ENCODE measurements at regions not wholly inside any gene's neighbourhood (a gene's known extent, or its start where the extent isn't known, plus 50 kb on each side); places are given as distances from the start of the nearest gene placed in this dataset.

GRCh38 chr12:4203772-4204376, 69.7 kb upstream of the CCND2 start:
- ATAC-seq (no peak), DNase-seq (no peak)
- Mint-ChIP-seq H3K27me3 (peaks cover 19% of the 10 kb centered on the region), H3K27ac (no peak overlapping the region), H3K9me3 (ENCODE audit: low read depth) (no peaks in the 10 kb centered on the region), H3K4me3 (no peak overlapping the region), H3K36me3 (no peaks in the 10 kb centered on the region), H3K4me1 (peaks cover 10% of the 10 kb centered on the region)
- CTCF ChIA-PET: interaction anchor here (1.6 kb wide), 1 partner anchor 73 kb away, joined by 3 read pairs; no protein-coding TSS in a partner anchor

DNA sequence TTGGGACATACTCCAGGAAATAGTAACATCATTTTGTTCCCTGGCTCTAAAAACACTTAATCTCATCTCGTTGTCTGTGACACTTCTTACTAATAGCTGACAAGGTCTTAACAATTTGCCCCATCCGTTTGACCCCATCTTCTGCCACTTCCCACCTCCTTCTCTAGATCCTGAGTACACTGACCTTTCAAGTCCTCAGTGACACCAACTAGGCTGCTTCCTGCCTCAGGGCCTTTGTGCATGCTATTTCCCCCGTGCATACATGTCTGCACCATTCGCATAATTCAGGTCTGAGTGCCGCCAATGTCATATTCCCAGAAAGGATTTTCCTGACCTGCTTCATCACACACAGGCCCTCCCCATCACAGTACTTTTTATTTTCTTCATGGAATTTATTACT, 70.6 kb upstream of the CCND2 start:
- CTCF ChIA-PET: no interaction called here
- ATAC-seq: no peak
- Mint-ChIP-seq H3K9me3 (ENCODE audit: low read depth) (no peaks in the 10 kb centered on the region), H3K4me3 (no peak overlapping the region), H3K4me1 (peaks cover 11% of the 10 kb centered on the region), H3K36me3 (no peaks in the 10 kb centered on the region), H3K27me3 (peaks cover 19% of the 10 kb centered on the region), H3K27ac (no peak overlapping the region)
- DNase-seq: no peak

GRCh38 chr12:4202487-4202886, 71.1 kb upstream of the CCND2 start:
- H3K4me1 Mint-ChIP-seq: peaks cover 12% of the 10 kb centered on the region
- no peaks in the 10 kb centered on the region for H3K9me3 Mint-ChIP-seq (ENCODE audit: low read depth)
- peaks cover 19% of the 10 kb centered on the region for H3K27me3 Mint-ChIP-seq
- no peak overlapping the region for H3K4me3 Mint-ChIP-seq
- ATAC-seq (no peak), DNase-seq (no peak)
- CTCF ChIA-PET: no interaction called here
- no peak overlapping the region for H3K27ac Mint-ChIP-seq
- H3K36me3 Mint-ChIP-seq: no peaks in the 10 kb centered on the region

DNA sequence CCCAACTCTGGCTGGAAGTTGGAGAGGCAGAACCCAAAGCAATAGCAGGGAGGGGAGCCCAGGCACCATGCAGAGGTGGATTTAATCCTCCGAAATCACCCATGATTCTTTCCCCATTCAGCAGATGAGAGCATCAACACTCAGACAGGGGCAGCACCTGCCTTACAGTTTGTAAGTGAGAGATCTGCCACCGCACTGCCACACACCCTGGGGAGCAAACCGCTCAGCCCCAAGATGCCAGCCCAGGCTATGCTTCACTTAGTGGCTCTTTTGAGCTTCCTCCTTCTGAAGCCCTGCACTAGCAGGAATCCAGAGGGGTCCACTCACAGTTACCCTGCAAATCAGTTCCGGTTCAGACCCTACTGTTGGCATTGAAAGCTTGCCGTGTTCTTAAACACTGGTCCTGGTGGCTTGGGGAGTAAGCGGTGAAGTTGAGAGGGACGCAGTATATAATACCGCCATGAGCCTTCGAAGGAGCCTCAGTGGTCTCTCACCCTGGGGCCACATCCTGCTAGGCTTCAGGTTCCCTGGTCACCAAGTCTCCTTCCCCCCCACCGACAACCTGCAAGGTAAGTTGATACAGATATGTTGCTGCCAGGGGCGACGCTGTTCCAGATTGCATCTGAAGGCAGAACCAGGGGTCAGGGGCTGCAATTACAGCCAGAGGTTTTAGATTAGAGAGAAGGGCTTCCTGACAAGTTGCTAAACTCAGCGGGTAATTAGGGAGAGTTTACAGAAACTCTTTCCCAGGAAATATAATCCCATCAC, 72.0 kb upstream of the CCND2 start:
- CTCF ChIA-PET: no interaction called here
- Mint-ChIP-seq H3K4me3 (no peak overlapping the region), H3K9me3 (ENCODE audit: low read depth) (no peaks in the 10 kb centered on the region)

GRCh38 chr12:4197922-4198763, 75.4 kb upstream of the CCND2 start:
- CTCF ChIA-PET: interaction anchor here (0.6 to 1.1 kb wide), 2 partner anchors 15 to 225 kb away, joined by 3 read pairs; no protein-coding TSS in a partner anchor
- no peaks in the 10 kb centered on the region for H3K36me3 Mint-ChIP-seq
- ATAC-seq (no peak), DNase-seq (no peak)
- peaks cover 9% of the 10 kb centered on the region for H3K4me1 Mint-ChIP-seq
- H3K27ac Mint-ChIP-seq: no peak overlapping the region
- H3K27me3 Mint-ChIP-seq: peaks cover 11% of the 10 kb centered on the region
- H3K4me3 Mint-ChIP-seq: no peak overlapping the region
- no peaks in the 10 kb centered on the region for H3K9me3 Mint-ChIP-seq (ENCODE audit: low read depth)

More for the DNA sequence above, 72.0 kb upstream of the CCND2 start:
- Mint-ChIP-seq H3K4me1 (peaks cover 12% of the 10 kb centered on the region), H3K27me3 (peaks cover 19% of the 10 kb centered on the region), H3K27ac (no peak overlapping the region), H3K36me3 (no peaks in the 10 kb centered on the region)
- ATAC-seq (no peak), DNase-seq (no peak)

DNA sequence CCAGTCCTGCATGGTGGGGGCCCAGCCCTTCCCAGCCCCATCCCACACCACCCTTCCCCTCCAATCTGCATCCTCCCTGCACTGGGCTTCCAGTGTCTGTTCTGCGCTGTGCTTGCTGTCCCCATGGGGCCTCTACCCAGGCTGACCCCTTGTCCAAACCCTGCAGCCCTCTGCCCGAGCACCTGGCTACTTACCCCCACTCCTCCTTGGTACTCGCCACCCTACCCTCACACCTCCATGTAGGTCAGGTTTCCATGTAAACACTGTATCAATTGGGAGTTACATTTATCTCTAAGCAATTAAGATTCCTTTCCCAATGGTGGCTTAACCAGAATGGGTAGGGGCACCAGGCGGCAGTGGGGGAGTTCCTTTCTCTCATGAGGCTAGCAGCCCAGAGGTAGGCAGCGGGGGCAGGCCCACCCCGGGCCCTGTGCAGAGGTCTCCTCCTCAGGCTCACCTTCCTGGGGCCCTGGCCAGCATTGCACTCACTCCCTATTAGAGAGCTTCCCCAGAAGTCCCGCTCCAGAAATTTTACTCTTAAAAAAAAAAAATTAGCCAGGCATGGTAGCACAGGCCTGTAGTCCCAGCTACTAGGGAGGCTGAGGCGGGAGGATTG, 76.6 kb upstream of the CCND2 start:
- H3K9me3 Mint-ChIP-seq (ENCODE audit: low read depth): no peaks in the 10 kb centered on the region
- H3K27ac Mint-ChIP-seq: no peak overlapping the region
- peaks cover 7% of the 10 kb centered on the region for H3K27me3 Mint-ChIP-seq
- H3K36me3 Mint-ChIP-seq: no peaks in the 10 kb centered on the region
- H3K4me1 Mint-ChIP-seq: peaks cover 2% of the 10 kb centered on the region
- ATAC-seq (no peak), DNase-seq (no peak)
- no peak overlapping the region for H3K4me3 Mint-ChIP-seq
- CTCF ChIA-PET: no interaction called here

GRCh38 chr12:4194668-4195067, 78.9 kb upstream of the CCND2 start:
- no peak for DNase-seq
- ATAC-seq: no peak
- H3K4me3 Mint-ChIP-seq: no peak overlapping the region
- CTCF ChIA-PET: interaction anchor here (1.5 kb wide), 1 partner anchor 69 kb away, joined by 4 read pairs; no protein-coding TSS in a partner anchor
- peaks cover 2% of the 10 kb centered on the region for H3K4me1 Mint-ChIP-seq
- peaks cover 6% of the 10 kb centered on the region for H3K27me3 Mint-ChIP-seq
- no peaks in the 10 kb centered on the region for H3K36me3 Mint-ChIP-seq
- H3K9me3 Mint-ChIP-seq (ENCODE audit: low read depth): no peaks in the 10 kb centered on the region
- H3K27ac Mint-ChIP-seq: no peak overlapping the region

- CTCF ChIA-PET: interaction anchor here (1.5 kb wide), 1 partner anchor 70 kb away, joined by 4 read pairs; no protein-coding TSS in a partner anchor
- ATAC-seq: no peak
- no peak overlapping the region for H3K4me3 Mint-ChIP-seq
These were observed 79.7 kb upstream of the CCND2 start for GRCh38 chr12:4193821-4194220.

DNA sequence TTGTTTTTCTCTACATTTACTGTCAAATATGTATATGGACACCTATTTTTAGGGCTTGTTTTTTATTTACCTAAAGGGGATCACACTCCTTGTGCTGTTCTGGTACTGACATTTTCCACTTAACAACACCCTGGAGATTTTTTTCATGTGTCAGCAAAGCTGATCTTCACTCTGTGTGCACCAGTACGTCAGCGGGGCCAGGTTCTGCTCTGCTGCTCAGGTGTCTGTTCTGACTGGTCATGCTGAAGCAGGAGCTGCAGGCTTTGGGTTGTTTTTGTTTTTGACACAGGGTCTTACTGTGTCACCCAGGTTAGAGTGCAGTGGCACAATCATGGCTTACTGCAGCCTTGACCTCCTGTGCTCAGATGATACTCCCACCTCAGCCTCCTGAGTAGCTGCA, 81.9 kb upstream of the CCND2 start:
- Mint-ChIP-seq H3K27ac (no peak overlapping the region), H3K4me1 (peaks cover 10% of the 10 kb centered on the region), H3K27me3 (peaks cover 6% of the 10 kb centered on the region), H3K4me3 (no peak overlapping the region), H3K9me3 (ENCODE audit: low read depth) (no peaks in the 10 kb centered on the region), H3K36me3 (no peaks in the 10 kb centered on the region)
- ATAC-seq (no peak), DNase-seq (no peak)
- CTCF ChIA-PET: no interaction called here

More at GRCh38 chr12:4193821-4194220, 79.7 kb upstream of the CCND2 start:
- H3K36me3 Mint-ChIP-seq: no peaks in the 10 kb centered on the region
- H3K27me3 Mint-ChIP-seq: peaks cover 6% of the 10 kb centered on the region
- DNase-seq: no peak
- peaks cover 2% of the 10 kb centered on the region for H3K4me1 Mint-ChIP-seq
- H3K9me3 Mint-ChIP-seq (ENCODE audit: low read depth): no peaks in the 10 kb centered on the region
- H3K27ac Mint-ChIP-seq: no peak overlapping the region

GRCh38 chr12:4191149-4191548, 82.4 kb upstream of the CCND2 start:
- H3K36me3 Mint-ChIP-seq: no peaks in the 10 kb centered on the region
- no peak overlapping the region for H3K27ac Mint-ChIP-seq
- CTCF ChIA-PET: interaction anchor here (2.9 kb wide), 1 partner anchor 84 kb away, joined by 6 read pairs; no protein-coding TSS in a partner anchor
- H3K27me3 Mint-ChIP-seq: peaks cover 6% of the 10 kb centered on the region
- no peak overlapping the region for H3K4me3 Mint-ChIP-seq
- DNase-seq: no peak
- ATAC-seq: no peak
- H3K4me1 Mint-ChIP-seq: peaks cover 10% of the 10 kb centered on the region
- H3K9me3 Mint-ChIP-seq (ENCODE audit: low read depth): no peaks in the 10 kb centered on the region

DNA sequence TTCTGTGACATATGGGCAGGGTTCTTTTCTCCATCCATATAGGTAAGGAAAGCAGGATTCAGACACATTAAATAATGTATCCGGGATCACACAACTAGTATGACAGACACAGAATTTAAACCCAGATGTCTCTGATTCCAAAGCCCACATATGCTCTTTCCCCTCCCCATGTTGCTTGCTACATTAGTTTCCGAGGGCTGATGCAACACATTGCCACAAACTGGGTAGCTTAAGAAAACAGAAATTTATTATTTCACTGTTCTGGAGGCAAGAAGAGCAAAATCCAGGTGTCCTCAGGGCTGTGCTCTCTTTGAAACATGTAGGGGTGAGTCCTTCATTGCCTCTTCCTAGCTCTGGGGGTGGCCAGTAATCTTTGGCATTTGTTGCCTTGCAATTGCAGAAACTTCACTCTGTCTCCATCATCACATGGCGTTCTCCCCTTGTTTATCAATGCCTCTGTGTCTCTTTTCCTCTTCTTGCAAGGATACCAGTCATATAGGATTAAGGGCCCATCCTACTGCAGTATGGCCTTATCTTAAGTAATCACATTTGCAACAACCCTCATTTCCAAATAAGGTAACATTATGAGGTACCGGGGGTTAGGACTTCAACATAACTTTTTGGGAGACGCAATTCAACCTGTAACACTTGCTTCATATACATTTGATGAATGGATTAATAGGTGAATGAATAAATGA, 83.0 kb upstream of the CCND2 start:
- H3K36me3 Mint-ChIP-seq: no peaks in the 10 kb centered on the region
- CTCF ChIA-PET: interaction anchor here (1.5 to 2.9 kb wide), 2 partner anchors 19 to 83 kb away, joined by 3 to 6 read pairs; no protein-coding TSS in a partner anchor
- ATAC-seq: no peak

DNA sequence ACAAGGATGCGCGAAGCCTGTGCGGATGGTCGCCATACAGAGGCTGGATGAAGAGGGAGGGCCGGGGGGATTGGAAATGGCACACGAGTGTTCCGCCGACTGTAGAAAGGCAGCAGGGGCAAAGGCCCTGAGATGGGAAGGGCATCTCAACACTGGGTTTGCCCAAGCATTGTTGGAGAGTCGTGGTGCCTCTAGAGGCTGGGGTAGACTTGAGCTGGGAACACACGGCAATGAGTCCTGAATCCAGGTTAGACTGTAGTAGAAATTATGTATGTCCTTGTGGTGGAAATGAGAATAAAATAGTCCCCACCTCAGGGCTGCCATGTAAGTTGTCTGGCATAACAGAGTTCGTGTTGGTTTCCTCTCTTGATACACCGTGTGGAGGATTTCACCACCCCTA, 83.8 kb upstream of the CCND2 start:
- peaks cover 7% of the 10 kb centered on the region for H3K27me3 Mint-ChIP-seq
- CTCF ChIA-PET: interaction anchor here (1.0 to 2.9 kb wide), 3 partner anchors 20 to 82 kb away, joined by 3 to 6 read pairs (median 3); no protein-coding TSS in a partner anchor
- no peak overlapping the region for H3K4me3 Mint-ChIP-seq
- DNase-seq (no peak), ATAC-seq (no peak)
- peaks cover 10% of the 10 kb centered on the region for H3K4me1 Mint-ChIP-seq
- no peaks in the 10 kb centered on the region for H3K9me3 Mint-ChIP-seq (ENCODE audit: low read depth)
- peaks cover 1% of the 10 kb centered on the region for H3K36me3 Mint-ChIP-seq
- H3K27ac Mint-ChIP-seq: no peak overlapping the region

More for the DNA sequence above, 83.0 kb upstream of the CCND2 start:
- Mint-ChIP-seq H3K27me3 (peaks cover 8% of the 10 kb centered on the region), H3K27ac (no peak overlapping the region), H3K4me1 (peaks cover 10% of the 10 kb centered on the region), H3K9me3 (ENCODE audit: low read depth) (no peaks in the 10 kb centered on the region), H3K4me3 (no peak overlapping the region)
- no peak for DNase-seq

Data from activated CD8-positive, alpha-beta memory T cell treated with anti-CD3 and anti-CD28 coated beads, Interleukin-2, amount 10 ng/mL, durations not matched to agents 7 days and 5 days (primary cell).